Right lobe of liver (tissue), 4 donors: ENCODE measurements at regions not wholly inside any gene's neighbourhood (a gene's known extent, or its start where the extent isn't known, plus 50 kb on each side); places are given as distances from the start of the nearest gene placed in this dataset.
"Not testable (repeated sequence)": the region's sequence is repeated elsewhere in the genome, so short reads cannot be mapped to it uniquely, and the experiment has no call there.

ENCODE experiments used
- POLR2A ChIP-seq: fragments of 450-650 bp; IDR thresholded peaks from one replicate; pipeline ENCODE4 v1.6.1; 2017; ENCODE audit warnings: antibody characterized with exemption, mild to moderate bottlenecking
- TF ChIP-seq, protein P1 (sequence below), 4 donors: fragments of 200-600 bp in 3 of 4; fragments of 450-650 bp in 1 of 4; IDR thresholded peaks; one replicate each; pipeline versions ENCODE4 v1.5.1 to v1.8.0; 2016 to 2022; ENCODE audit warnings: antibody characterized with exemption in 4 of 4, mild to moderate bottlenecking in 2 of 4
- donor health status: DM: no; HTN: no; CAD: no.
- donor health status: DM: no; HTN: no; CAD: no.
- donor health status: DM: no; HTN: yes; CAD: no.

DNA sequence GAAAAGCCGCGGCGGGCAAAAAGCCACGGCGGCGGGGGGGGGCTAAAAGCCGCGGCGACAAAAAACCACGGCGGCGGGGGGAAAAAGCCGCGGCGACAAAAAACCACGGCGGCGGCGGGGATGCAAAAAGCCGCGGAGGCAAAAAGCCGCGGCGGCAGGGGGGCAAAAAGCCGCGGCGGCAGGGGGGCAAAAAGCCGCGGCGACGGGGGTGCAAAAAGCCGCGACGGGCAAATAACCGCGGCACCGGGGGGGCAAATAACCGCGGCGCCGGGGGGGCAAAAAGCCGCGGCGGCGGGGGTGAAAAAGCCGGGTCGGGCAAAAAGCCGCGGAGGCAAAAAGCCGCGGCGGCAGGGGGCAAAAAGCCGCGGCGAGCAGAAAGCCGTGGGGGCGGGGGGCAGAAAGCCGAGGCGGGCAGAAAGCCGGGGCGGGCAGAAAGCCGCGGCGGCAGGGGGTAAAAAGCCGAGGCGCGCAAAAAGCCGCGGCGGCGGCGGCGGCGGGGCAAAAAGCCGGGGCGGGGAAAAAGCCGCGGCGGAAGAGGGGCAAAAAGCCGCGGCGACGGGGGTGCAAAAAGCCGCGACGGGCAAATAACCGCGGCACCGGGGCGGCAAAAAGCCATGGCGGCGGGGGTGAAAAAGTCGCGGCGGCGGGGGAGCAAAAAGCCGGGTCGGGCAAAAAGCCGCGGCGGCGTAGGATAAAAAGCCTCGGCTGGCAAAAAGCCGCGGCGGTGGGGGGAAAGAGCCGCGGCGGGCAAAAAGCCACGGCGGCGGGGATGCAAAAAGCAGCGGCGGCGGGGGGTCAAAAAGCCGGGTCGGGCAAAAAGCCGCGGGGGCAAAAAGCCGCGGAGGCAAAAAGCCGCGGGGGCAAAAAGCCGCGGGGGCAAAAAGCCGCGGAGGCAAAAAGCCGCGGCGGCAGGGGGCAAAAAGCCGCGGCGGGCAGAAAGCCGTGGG is 1632.4 kb downstream of the RPIA start:
- TF ChIP-seq POLR2A, result not testable (repeated sequence)
- TF ChIP-seq, protein P1, sequence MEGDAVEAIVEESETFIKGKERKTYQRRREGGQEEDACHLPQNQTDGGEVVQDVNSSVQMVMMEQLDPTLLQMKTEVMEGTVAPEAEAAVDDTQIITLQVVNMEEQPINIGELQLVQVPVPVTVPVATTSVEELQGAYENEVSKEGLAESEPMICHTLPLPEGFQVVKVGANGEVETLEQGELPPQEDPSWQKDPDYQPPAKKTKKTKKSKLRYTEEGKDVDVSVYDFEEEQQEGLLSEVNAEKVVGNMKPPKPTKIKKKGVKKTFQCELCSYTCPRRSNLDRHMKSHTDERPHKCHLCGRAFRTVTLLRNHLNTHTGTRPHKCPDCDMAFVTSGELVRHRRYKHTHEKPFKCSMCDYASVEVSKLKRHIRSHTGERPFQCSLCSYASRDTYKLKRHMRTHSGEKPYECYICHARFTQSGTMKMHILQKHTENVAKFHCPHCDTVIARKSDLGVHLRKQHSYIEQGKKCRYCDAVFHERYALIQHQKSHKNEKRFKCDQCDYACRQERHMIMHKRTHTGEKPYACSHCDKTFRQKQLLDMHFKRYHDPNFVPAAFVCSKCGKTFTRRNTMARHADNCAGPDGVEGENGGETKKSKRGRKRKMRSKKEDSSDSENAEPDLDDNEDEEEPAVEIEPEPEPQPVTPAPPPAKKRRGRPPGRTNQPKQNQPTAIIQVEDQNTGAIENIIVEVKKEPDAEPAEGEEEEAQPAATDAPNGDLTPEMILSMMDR (IDR thresholded peaks at IDR 0.05), result not testable (repeated sequence)
